Neuronal stem cell (in vitro differentiated cells): ENCODE measurements at regions not wholly inside any gene's neighbourhood (a gene's known extent, or its start where the extent isn't known, plus 50 kb on each side); places are given as distances from the start of the nearest gene placed in this dataset.
A peak's percentile ranks its signal among the peaks of the same experiment; 100 is the strongest.

Experiments used
- DNase-seq: peaks from one replicate; pipeline ENCODE4 v3.0.0-alpha.2; 2013; ENCODE audit warnings: low spot score
- H2AFZ ChIP-seq: one replicate; pipeline ENCODE4 v1.6.1; 2013; ENCODE audit warnings: mild to moderate bottlenecking, low read length, inconsistent platforms
- H2AK5ac ChIP-seq: 2 replicates; pipeline ENCODE4 v1.6.1; 2013; ENCODE audit warnings: low read depth, mild to moderate bottlenecking, inconsistent platforms, low read length, moderate library complexity, mixed read lengths
- H2BK120ac ChIP-seq: 2 replicates; pipeline ENCODE4 v1.6.1; 2013; ENCODE audit warnings: low read depth, mild to moderate bottlenecking, inconsistent platforms, low read length, moderate library complexity, mixed read lengths
- H2BK12ac ChIP-seq: one replicate; pipeline ENCODE4 v1.6.1; 2013; ENCODE audit warnings: low read length, inconsistent platforms
- H2BK15ac ChIP-seq: 2 replicates; pipeline ENCODE4 v1.6.1; 2013; ENCODE audit warnings: mild to moderate bottlenecking, low read length, inconsistent platforms, mixed read lengths
- H2BK5ac ChIP-seq: one replicate; pipeline ENCODE4 v1.6.1; 2013; ENCODE audit warnings: inconsistent platforms, mild to moderate bottlenecking, low read length, moderate library complexity
- H3K14ac ChIP-seq: one replicate; pipeline ENCODE4 v1.6.1; 2013; ENCODE audit warnings: low read length, inconsistent platforms
- H3K18ac ChIP-seq: 2 replicates; pipeline ENCODE4 v1.6.1; 2013; ENCODE audit warnings: low read length, inconsistent platforms
- H3K23ac ChIP-seq: 2 replicates; pipeline ENCODE4 v1.6.1; 2013; ENCODE audit warnings: low read depth, mild to moderate bottlenecking, mixed read lengths, low read length, inconsistent platforms; ENCODE audit not compliant: poor library complexity
- H3K27ac ChIP-seq: replicated peaks from 3 replicates; pipeline ENCODE4 v1.5.1; 2013; ENCODE audit warnings: low read length, inconsistent platforms
- H3K27me3 ChIP-seq, 3 experiments: 2 replicates each; pipeline ENCODE4 v1.6.1; 2013; ENCODE audit warnings: low read length in 3 of 3, mild to moderate bottlenecking in 2 of 3, inconsistent platforms in 1 of 3, low read depth in 1 of 3, mixed read lengths in 1 of 3, moderate library complexity in 1 of 3; ENCODE audit not compliant: control insufficient read depth in 3 of 3, insufficient read depth in 3 of 3
- H3K36me3 ChIP-seq, 2 donors: replicated peaks in 1 of 2; 2 replicates each; pipeline ENCODE4 v1.6.1; 2013; ENCODE audit warnings: low read length in 2 of 2; ENCODE audit not compliant: control insufficient read depth in 2 of 2, insufficient read depth in 2 of 2
- H3K4ac ChIP-seq: 2 replicates; pipeline ENCODE4 v1.6.1; 2013; ENCODE audit warnings: inconsistent platforms, mild to moderate bottlenecking, low read length, moderate library complexity
- H3K4me1 ChIP-seq, 2 donors: 1 replicate in 1 of 2; 2 replicates in 1 of 2; pipeline ENCODE4 v1.6.1; 2013; ENCODE audit warnings: low read length in 2 of 2, low read depth in 1 of 2; ENCODE audit not compliant: control insufficient read depth in 2 of 2, insufficient read depth in 1 of 2
- H3K4me2 ChIP-seq: one replicate; pipeline ENCODE4 v1.6.1; 2013; ENCODE audit warnings: mild to moderate bottlenecking, low read length, inconsistent platforms; ENCODE audit not compliant: insufficient read depth, poor library complexity, severe bottlenecking
- H3K4me3 ChIP-seq, 2 donors: 2 replicates each; pipeline ENCODE4 v1.5.1; 2013; ENCODE audit warnings: low read length in 2 of 2, mild to moderate bottlenecking in 2 of 2, inconsistent platforms in 1 of 2, moderate library complexity in 1 of 2
- H3K79me1 ChIP-seq: one replicate; pipeline ENCODE4 v1.6.1; 2013; ENCODE audit warnings: low read depth, mild to moderate bottlenecking, inconsistent platforms, low read length, moderate library complexity
- H3K9ac ChIP-seq: one replicate; pipeline ENCODE4 v1.6.1; 2013; ENCODE audit warnings: mild to moderate bottlenecking, low read depth, low read length, inconsistent platforms; ENCODE audit not compliant: poor library complexity
- H3K9me3 ChIP-seq, 2 donors: replicated peaks in 1 of 2; 2 replicates each; pipeline versions ENCODE3 to v1.6.1; 2013; ENCODE audit warnings: low read length in 2 of 2, mild to moderate bottlenecking in 2 of 2, inconsistent platforms in 1 of 2, low read depth in 1 of 2, mixed read lengths in 1 of 2, moderate library complexity in 1 of 2; ENCODE audit not compliant: control insufficient read depth in 2 of 2, insufficient read depth in 1 of 2
- H4K8ac ChIP-seq: one replicate; pipeline ENCODE4 v1.6.1; 2013; ENCODE audit warnings: low read depth, mild to moderate bottlenecking, inconsistent platforms, low read length, moderate library complexity
- H4K91ac ChIP-seq: one replicate; pipeline ENCODE4 v1.6.1; 2013; ENCODE audit warnings: low read length, low read depth, mild to moderate bottlenecking, inconsistent platforms; ENCODE audit not compliant: poor library complexity
- WGBS, 2 donors: extraction: QIAGEN DNeasy Blood & Tissue Kit; methylation state at CpG; one replicate each; pipeline ENCODE4 v1.1.7; 2013; ENCODE audit warnings: missing lambda C conversion rate in 2 of 2, mixed read lengths in 1 of 2; ENCODE audit not compliant: insufficient read length in 2 of 2, insufficient replicate concordance in 1 of 2; ENCODE audit errors: extremely low coverage in 2 of 2; 5-methylcytosine and 5-hydroxymethylcytosine counted together

GRCh38 chr2:194730266-194730665, 926.8 kb upstream of the SLC39A10 start:
- no peaks in the 10 kb centered on the region for H3K9me3 ChIP-seq
- no peak overlapping the region for H2BK120ac ChIP-seq
- no peak overlapping the region for H2BK15ac ChIP-seq
- H3K9ac ChIP-seq: no peak overlapping the region
- no peak overlapping the region for H3K4ac ChIP-seq
- H3K4me3 ChIP-seq: no peak overlapping the region
- no peaks in the 10 kb centered on the region for H3K27me3 ChIP-seq
- H3K36me3 ChIP-seq: no peaks in the 10 kb centered on the region
- no peak overlapping the region for H2AFZ ChIP-seq
- H2BK12ac ChIP-seq: no peak overlapping the region
- H3K4me1 ChIP-seq: no peaks in the 10 kb centered on the region
- no peak overlapping the region for H2AK5ac ChIP-seq
- no peak overlapping the region for H4K8ac ChIP-seq
- H3K4me2 ChIP-seq: no peak overlapping the region
- no peak overlapping the region for H4K91ac ChIP-seq
- no peak overlapping the region for H2BK5ac ChIP-seq
- H3K18ac ChIP-seq: no peak overlapping the region
- H3K14ac ChIP-seq: no peak overlapping the region
- no peaks in the 10 kb centered on the region for H3K79me1 ChIP-seq
- no peak overlapping the region for H3K27ac ChIP-seq
- DNase-seq: no peak
- WGBS, 2 donors: no CpG with 5 or more reads among the region's 1 CpG
- H3K23ac ChIP-seq: no peak overlapping the region

- no peak overlapping the region for H4K8ac ChIP-seq
- no peak overlapping the region for H3K27ac ChIP-seq
- no peak overlapping the region for H2BK12ac ChIP-seq
- no peaks in the 10 kb centered on the region for H3K36me3 ChIP-seq
- no peaks in the 10 kb centered on the region for H3K9me3 ChIP-seq
- H2BK5ac ChIP-seq: no peak overlapping the region
- no peak overlapping the region for H2AK5ac ChIP-seq
- no peak overlapping the region for H2BK15ac ChIP-seq
- peaks cover 0 to 2% of the 10 kb centered on the region in 2 donors for H3K4me1 ChIP-seq
- H3K14ac ChIP-seq: no peak overlapping the region
- H3K4me3 ChIP-seq: no peak overlapping the region
- no CpG with 5 or more reads among the region's 1 CpG for WGBS, 2 donors
- no peak overlapping the region for H3K9ac ChIP-seq
- H3K4me2 ChIP-seq: no peak overlapping the region
- H3K4ac ChIP-seq: no peak overlapping the region
- no peak overlapping the region for H3K18ac ChIP-seq
- no peaks in the 10 kb centered on the region for H3K27me3 ChIP-seq
- no peak overlapping the region for H2BK120ac ChIP-seq
- no peak overlapping the region for H2AFZ ChIP-seq
- H3K23ac ChIP-seq: no peak overlapping the region
- H3K79me1 ChIP-seq: no peaks in the 10 kb centered on the region
- no peak overlapping the region for H4K91ac ChIP-seq
- DNase-seq: no peak
These were observed 931.9 kb upstream of the SLC39A10 start for GRCh38 chr2:194725169-194725568.

GRCh38 chr2:194723446-194723845, 933.6 kb upstream of the SLC39A10 start:
- Histone ChIP-seq H3K4me3 (no peak overlapping the region), H2BK5ac (no peak overlapping the region), H3K18ac (no peak overlapping the region), H2AK5ac (no peak overlapping the region), H4K8ac (no peak overlapping the region), H3K4me2 (no peak overlapping the region), H2BK120ac (no peak overlapping the region), H2BK12ac (no peak overlapping the region), H3K23ac (no peak overlapping the region), H2AFZ (no peak overlapping the region), H3K9ac (no peak overlapping the region), H3K27ac (no peak overlapping the region), H3K4me1 (peaks cover 0 to 2% of the 10 kb centered on the region in 2 donors), H3K9me3 (no peaks in the 10 kb centered on the region), H3K27me3 (no peaks in the 10 kb centered on the region), H4K91ac (no peak overlapping the region), H3K4ac (no peak overlapping the region), H3K14ac (no peak overlapping the region), H3K36me3 (no peaks in the 10 kb centered on the region), H2BK15ac (no peak overlapping the region), H3K79me1 (no peaks in the 10 kb centered on the region)
- WGBS, 2 donors: no CpG with 5 or more reads among the region's 2 CpGs
- no peak for DNase-seq

- no peak overlapping the region for H3K18ac ChIP-seq
- no peak overlapping the region for H3K9ac ChIP-seq
- H4K8ac ChIP-seq: no peak overlapping the region
- no peaks in the 10 kb centered on the region for H3K79me1 ChIP-seq
- H2BK120ac ChIP-seq: no peak overlapping the region
- no peaks in the 10 kb centered on the region for H3K27me3 ChIP-seq
- DNase-seq: no peak
- no peak overlapping the region for H3K4ac ChIP-seq
- H3K27ac ChIP-seq: no peak overlapping the region
- H2AK5ac ChIP-seq: no peak overlapping the region
- H3K36me3 ChIP-seq: no peaks in the 10 kb centered on the region
- no peak overlapping the region for H3K23ac ChIP-seq
- H4K91ac ChIP-seq: no peak overlapping the region
- H2BK12ac ChIP-seq: no peak overlapping the region
- no peak overlapping the region for H2BK5ac ChIP-seq
- no peak overlapping the region for H3K4me2 ChIP-seq
- peak overlapping the region; percentile 3 for H2AFZ ChIP-seq
- H3K14ac ChIP-seq: no peak overlapping the region
- no peak overlapping the region for H2BK15ac ChIP-seq
- H3K4me1 ChIP-seq: peaks cover 0 to 2% of the 10 kb centered on the region in 2 donors
- no CpG with 5 or more reads among the region's 3 CpGs for WGBS, 2 donors
- H3K4me3 ChIP-seq: no peak overlapping the region
- no peaks in the 10 kb centered on the region for H3K9me3 ChIP-seq
These were observed 935.8 kb upstream of the SLC39A10 start for GRCh38 chr2:194721227-194721626.
